ENCODE measurements at regions not wholly inside any gene's neighbourhood (a gene's known extent, or its start where the extent isn't known, plus 50 kb on each side); places are given as distances from the start of the nearest gene placed in this dataset.
"Not testable (repeated sequence)": the region's sequence is repeated elsewhere in the genome, so short reads cannot be mapped to it uniquely, and the experiment has no call there.

- H3K4me3 ChIP-seq (ENCODE audit: low read length) = no peak overlapping the region
- H3K4me1 ChIP-seq (ENCODE audit: control insufficient read depth, insufficient read depth, low read length) = peaks cover 21% of the 10 kb centered on the region
- no peaks in the 10 kb centered on the region for H3K9me3 ChIP-seq (replicated peaks; ENCODE audit: control insufficient read depth, low read depth, low read length)
- no peaks in the 10 kb centered on the region for H3K27me3 ChIP-seq (ENCODE audit: control insufficient read depth, insufficient read depth, low read length)
- H3K27ac ChIP-seq (ENCODE audit: low read length) = peak overlapping the region; percentile 2
- whole genome bisulfite sequencing (ENCODE audit: insufficient coverage) = 24% methylated on average over 3 of the region's 7 CpGs
- H3K36me3 ChIP-seq (ENCODE audit: control insufficient read depth, insufficient read depth, low read length) = no peaks in the 10 kb centered on the region
- no peak for DNase-seq
These were observed 228.7 kb upstream of the RREB1 start for GRCh38 chr6:6878887-6879585.

DNA sequence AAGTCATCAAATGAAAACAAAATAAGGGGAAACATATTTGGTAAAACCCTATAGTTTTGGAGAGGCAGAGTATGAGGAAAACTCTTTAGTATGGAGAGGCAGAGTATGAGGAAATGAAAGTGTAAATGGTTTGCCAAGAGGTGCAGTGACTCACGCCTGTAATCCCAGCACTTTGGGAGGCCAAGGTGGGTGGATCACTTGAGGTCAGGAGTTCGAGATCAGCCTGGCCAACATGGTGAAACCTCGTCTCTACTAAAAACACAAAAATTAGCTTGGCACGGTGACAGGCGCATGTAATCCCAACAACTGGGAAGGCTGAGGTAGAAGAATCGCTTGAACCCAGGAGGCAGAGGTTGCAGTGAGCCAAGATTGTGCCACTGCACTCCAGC is 228.2 kb upstream of the RREB1 start:
- not testable (repeated sequence) for H3K27me3 ChIP-seq (ENCODE audit: control insufficient read depth, insufficient read depth, low read length); H3K9me3 ChIP-seq (replicated peaks; ENCODE audit: control insufficient read depth, low read depth, low read length); H3K36me3 ChIP-seq (ENCODE audit: control insufficient read depth, insufficient read depth, low read length); DNase-seq; H3K4me3 ChIP-seq (ENCODE audit: low read length)
- WGBS (ENCODE audit: insufficient coverage) = 74% methylated on average over 3 of the region's 6 CpGs
- Histone ChIP-seq H3K27ac (ENCODE audit: low read length) (peak overlapping the region; percentile 2), H3K4me1 (ENCODE audit: control insufficient read depth, insufficient read depth, low read length) (peaks cover 20% of the 10 kb centered on the region)

GRCh38 chr6:6880745-6881437 is 226.9 kb upstream of the RREB1 start:
- peak overlapping the region; percentile 32 for H3K27ac ChIP-seq (ENCODE audit: low read length)
- WGBS (ENCODE audit: insufficient coverage) = 81% methylated on average over 4 of the region's 10 CpGs
- peaks cover 20% of the 10 kb centered on the region for H3K4me1 ChIP-seq (ENCODE audit: control insufficient read depth, insufficient read depth, low read length)

DNA sequence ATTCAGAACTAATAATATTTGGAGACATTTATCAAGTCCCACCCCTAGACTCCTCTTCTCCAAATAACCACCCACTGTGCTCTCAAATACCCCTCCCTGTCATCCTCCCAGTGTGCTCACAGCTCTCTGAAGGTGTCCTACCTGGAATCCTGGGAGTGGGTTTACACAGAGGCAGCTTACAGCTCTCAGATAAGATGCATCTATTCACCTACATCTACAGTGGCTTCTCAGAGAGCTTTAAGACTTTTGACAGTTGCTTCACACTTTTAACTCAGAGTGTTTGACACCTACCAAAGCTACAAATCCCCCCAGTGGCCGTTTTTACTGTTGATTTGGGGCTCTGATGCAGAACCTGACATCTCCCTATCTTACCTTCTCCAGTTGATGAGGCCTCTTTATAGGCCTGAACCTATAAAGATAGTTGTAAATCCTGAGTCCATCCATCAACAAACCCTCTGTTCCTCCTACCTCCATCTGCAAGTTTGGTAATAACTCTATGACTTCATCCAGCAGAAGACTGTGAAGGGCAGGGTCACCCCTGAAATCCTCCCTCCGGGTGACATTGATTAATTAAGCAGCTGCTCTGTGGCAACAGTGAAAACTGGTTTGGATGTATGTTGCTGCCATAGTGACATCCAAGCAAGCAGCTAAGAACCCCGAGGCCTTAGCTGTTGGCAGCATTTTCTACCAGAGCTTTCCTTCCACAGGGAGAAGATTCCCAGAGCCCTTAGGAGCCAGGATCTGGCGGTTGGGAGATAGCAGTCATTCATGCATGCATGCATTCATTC is 226.1 kb upstream of the RREB1 start:
- peak overlapping the region; percentile 53 for H3K27ac ChIP-seq (ENCODE audit: low read length)
- 22% methylated on average over 1 of the region's 4 CpGs for WGBS (ENCODE audit: insufficient coverage)
- H3K4me3 ChIP-seq (ENCODE audit: low read length) = no peak overlapping the region
- DNase-seq = peak; percentile 63
- H3K4me1 ChIP-seq (ENCODE audit: control insufficient read depth, insufficient read depth, low read length) = peaks cover 22% of the 10 kb centered on the region
- H3K36me3 ChIP-seq (ENCODE audit: control insufficient read depth, insufficient read depth, low read length) = no peaks in the 10 kb centered on the region
- no peaks in the 10 kb centered on the region for H3K9me3 ChIP-seq (replicated peaks; ENCODE audit: control insufficient read depth, low read depth, low read length)
- H3K27me3 ChIP-seq (ENCODE audit: control insufficient read depth, insufficient read depth, low read length) = no peaks in the 10 kb centered on the region

More at GRCh38 chr6:6880745-6881437, 226.9 kb upstream of the RREB1 start:
- H3K4me3 ChIP-seq (ENCODE audit: low read length) = no peak overlapping the region
- H3K9me3 ChIP-seq (replicated peaks; ENCODE audit: control insufficient read depth, low read depth, low read length) = no peaks in the 10 kb centered on the region
- H3K27me3 ChIP-seq (ENCODE audit: control insufficient read depth, insufficient read depth, low read length) = no peaks in the 10 kb centered on the region
- H3K36me3 ChIP-seq (ENCODE audit: control insufficient read depth, insufficient read depth, low read length) = no peaks in the 10 kb centered on the region
- no peak for DNase-seq

DNA sequence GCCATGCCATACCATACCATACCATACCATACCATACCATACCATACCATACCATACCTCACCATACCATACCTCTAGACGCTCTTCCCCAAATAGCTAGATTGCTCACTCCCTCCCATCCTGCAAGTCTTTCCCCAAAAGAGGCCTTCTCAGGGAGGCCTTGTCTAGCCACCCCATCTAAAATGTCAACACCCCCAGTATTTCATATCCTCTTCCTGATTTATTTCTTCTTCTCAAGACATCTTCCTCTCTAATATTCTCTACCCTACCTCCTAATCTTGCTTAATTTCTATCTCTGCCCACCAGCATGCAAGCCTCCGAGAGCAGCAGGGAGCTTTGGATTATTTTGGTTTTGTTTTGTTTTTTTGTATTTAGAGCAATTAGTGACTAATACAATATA is 225.2 kb upstream of the RREB1 start:
- Histone ChIP-seq H3K9me3 (replicated peaks; ENCODE audit: control insufficient read depth, low read depth, low read length) (no peaks in the 10 kb centered on the region), H3K4me3 (ENCODE audit: low read length) (no peak overlapping the region), H3K27ac (ENCODE audit: low read length) (peak overlapping the region; percentile 53), H3K36me3 (ENCODE audit: control insufficient read depth, insufficient read depth, low read length) (no peaks in the 10 kb centered on the region), H3K4me1 (ENCODE audit: control insufficient read depth, insufficient read depth, low read length) (peaks cover 29% of the 10 kb centered on the region), H3K27me3 (ENCODE audit: control insufficient read depth, insufficient read depth, low read length) (no peaks in the 10 kb centered on the region)
- 93% methylated on average over 1 of the region's 2 CpGs for WGBS (ENCODE audit: insufficient coverage)
- no peak for DNase-seq

- Histone ChIP-seq H3K27ac (ENCODE audit: low read length) (no peak overlapping the region), H3K9me3 (replicated peaks; ENCODE audit: control insufficient read depth, low read depth, low read length) (no peaks in the 10 kb centered on the region), H3K4me1 (ENCODE audit: control insufficient read depth, insufficient read depth, low read length) (peaks cover 29% of the 10 kb centered on the region), H3K36me3 (ENCODE audit: control insufficient read depth, insufficient read depth, low read length) (no peaks in the 10 kb centered on the region), H3K27me3 (ENCODE audit: control insufficient read depth, insufficient read depth, low read length) (no peaks in the 10 kb centered on the region), H3K4me3 (ENCODE audit: low read length) (no peak overlapping the region)
- WGBS (ENCODE audit: insufficient coverage) = 89% methylated on average over 4 of the region's 6 CpGs
- DNase-seq = no peak
These were observed 224.8 kb upstream of the RREB1 start for GRCh38 chr6:6883011-6883410.

GRCh38 chr6:6884193-6884627 is 223.6 kb upstream of the RREB1 start:
- Histone ChIP-seq H3K4me1 (ENCODE audit: control insufficient read depth, insufficient read depth, low read length) (peaks cover 29% of the 10 kb centered on the region), H3K9me3 (replicated peaks; ENCODE audit: control insufficient read depth, low read depth, low read length) (no peaks in the 10 kb centered on the region), H3K27ac (ENCODE audit: low read length) (no peak overlapping the region), H3K27me3 (ENCODE audit: control insufficient read depth, insufficient read depth, low read length) (no peaks in the 10 kb centered on the region), H3K4me3 (ENCODE audit: low read length) (no peak overlapping the region), H3K36me3 (ENCODE audit: control insufficient read depth, insufficient read depth, low read length) (no peaks in the 10 kb centered on the region)
- no peak for DNase-seq
- no CpG with 5 or more reads among the region's 2 CpGs for WGBS (ENCODE audit: insufficient coverage)

GRCh38 chr6:6884916-6885315 is 222.8 kb upstream of the RREB1 start:
- H3K27ac ChIP-seq (ENCODE audit: low read length) = no peak overlapping the region
- H3K36me3 ChIP-seq (ENCODE audit: control insufficient read depth, insufficient read depth, low read length) = no peaks in the 10 kb centered on the region

GRCh38 chr6:6885521-6886170 is 222.1 kb upstream of the RREB1 start:
- Histone ChIP-seq H3K27ac (ENCODE audit: low read length) (peak overlapping the region; percentile 11), H3K9me3 (replicated peaks; ENCODE audit: control insufficient read depth, low read depth, low read length) (no peaks in the 10 kb centered on the region), H3K36me3 (ENCODE audit: control insufficient read depth, insufficient read depth, low read length) (no peaks in the 10 kb centered on the region), H3K4me1 (ENCODE audit: control insufficient read depth, insufficient read depth, low read length) (peaks cover 35% of the 10 kb centered on the region), H3K4me3 (ENCODE audit: low read length) (no peak overlapping the region), H3K27me3 (ENCODE audit: control insufficient read depth, insufficient read depth, low read length) (no peaks in the 10 kb centered on the region)
- 76% methylated on average over 13 of the region's 16 CpGs for WGBS (ENCODE audit: insufficient coverage)
- DNase-seq = peak; percentile 68

More at GRCh38 chr6:6884916-6885315, 222.8 kb upstream of the RREB1 start:
- peaks cover 29% of the 10 kb centered on the region for H3K4me1 ChIP-seq (ENCODE audit: control insufficient read depth, insufficient read depth, low read length)
- DNase-seq = no peak
- H3K27me3 ChIP-seq (ENCODE audit: control insufficient read depth, insufficient read depth, low read length) = no peaks in the 10 kb centered on the region
- no peak overlapping the region for H3K4me3 ChIP-seq (ENCODE audit: low read length)
- H3K9me3 ChIP-seq (replicated peaks; ENCODE audit: control insufficient read depth, low read depth, low read length) = no peaks in the 10 kb centered on the region
- WGBS (ENCODE audit: insufficient coverage) = 68% methylated on average over 3 of the region's 9 CpGs

Measured in muscle of leg (tissue), 3 donors.